Inflammatory macrophage (primary cell): ENCODE measurements at regions not wholly inside any gene's neighbourhood (a gene's known extent, or its start where the extent isn't known, plus 50 kb on each side); places are given as distances from the start of the nearest gene placed in this dataset.
"Not testable (repeated sequence)": the region's sequence is repeated elsewhere in the genome, so short reads cannot be mapped to it uniquely, and the experiment has no call there.

Experiments
- DNase-seq, 2 donors: peaks; one replicate each; pipeline ENCODE4 v3.0.0-alpha.2; 2020 to 2022

DNA sequence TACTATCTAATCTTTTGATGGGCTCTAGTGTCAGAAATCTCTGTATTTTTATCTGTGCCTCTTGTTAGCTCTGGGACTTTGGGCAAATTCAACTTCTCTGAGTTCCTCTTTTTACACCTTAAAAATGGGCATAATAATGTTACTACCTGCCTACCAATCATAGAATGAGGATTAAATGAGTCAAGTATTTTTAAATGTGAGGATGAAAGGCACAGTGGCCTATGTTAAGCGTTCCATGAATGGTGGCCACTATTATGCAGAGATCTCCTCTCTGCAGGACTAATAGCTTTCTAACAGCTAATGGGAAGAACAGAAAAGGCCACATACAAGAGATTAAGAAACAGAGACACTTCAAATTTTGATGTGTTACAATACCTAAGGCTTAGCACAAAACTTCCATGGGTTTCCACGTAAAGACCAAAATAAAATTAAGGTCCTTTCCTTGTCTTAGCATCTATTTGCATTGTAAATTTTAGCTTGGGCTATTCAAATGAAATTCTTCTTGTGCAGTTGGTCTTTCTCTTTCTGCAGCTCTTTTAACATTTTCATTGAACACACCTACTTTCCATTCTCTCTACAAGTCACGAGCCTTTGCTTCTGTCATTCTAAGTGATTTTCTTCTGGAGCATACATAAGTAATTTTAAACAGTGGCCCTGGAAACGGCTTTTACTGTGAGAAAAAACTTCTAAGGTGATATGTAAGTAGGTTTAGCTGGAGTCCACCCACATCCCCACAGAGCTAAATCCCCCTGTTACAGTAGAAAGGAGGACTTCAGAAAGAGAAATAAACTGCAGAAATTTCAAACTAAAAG is 117.9 kb upstream of the MED14 start:
- no peak for DNase-seq

DNA sequence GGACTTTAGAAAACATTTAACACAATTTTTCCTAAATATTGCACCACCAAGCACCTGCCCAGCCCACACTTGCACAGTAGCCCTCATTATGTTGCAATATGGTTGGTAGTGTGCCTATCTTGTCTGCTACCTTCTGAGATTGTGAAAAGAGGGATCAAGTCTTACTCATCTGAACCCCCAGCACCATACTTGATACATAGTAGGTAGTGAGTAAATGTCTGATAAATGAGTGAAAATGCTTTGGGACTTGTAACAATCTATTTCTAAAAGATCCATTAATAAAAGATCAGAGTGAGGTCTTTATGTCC is 118.4 kb upstream of the MED14 start:
- DNase-seq = no peak

DNA sequence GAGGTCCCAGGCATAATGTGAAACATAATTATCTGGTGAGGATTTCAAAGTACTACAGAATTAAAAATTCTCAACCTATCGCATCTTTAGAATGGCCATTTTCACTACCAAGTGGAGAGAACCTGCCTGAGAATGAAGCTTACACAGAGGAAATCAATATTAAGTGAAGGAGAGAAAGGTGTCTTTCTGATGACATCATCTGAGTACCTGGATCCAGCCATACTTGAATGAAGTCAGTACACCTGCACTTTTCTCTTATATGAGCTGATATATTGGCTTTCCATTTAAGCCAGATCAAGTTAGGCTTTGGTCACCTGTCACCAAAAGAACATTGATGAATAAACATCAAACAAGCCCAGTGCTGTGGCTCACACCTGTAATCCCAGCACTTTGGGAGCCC is 118.9 kb upstream of the MED14 start:
- DNase-seq = no peak

DNA sequence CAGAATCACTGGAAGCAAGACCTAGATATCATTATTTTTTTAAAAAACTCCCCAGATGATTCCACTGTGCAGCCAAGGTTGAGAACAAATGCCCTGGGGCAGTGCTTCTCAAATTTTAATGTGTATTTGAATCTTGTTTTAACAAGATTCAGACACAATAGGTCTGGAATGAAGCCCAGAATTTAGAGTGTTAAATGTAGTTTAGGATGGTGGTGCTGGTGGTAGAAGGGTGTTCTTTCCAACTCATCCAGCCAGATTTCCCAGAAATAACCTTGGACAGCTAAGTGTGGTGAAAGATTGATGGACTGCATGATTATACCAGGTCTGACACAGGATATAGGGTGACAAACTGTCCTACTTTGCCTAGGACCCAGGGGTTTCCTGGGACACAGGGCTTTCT is 120.1 kb upstream of the MED14 start:
- DNase-seq = no peak

DNA sequence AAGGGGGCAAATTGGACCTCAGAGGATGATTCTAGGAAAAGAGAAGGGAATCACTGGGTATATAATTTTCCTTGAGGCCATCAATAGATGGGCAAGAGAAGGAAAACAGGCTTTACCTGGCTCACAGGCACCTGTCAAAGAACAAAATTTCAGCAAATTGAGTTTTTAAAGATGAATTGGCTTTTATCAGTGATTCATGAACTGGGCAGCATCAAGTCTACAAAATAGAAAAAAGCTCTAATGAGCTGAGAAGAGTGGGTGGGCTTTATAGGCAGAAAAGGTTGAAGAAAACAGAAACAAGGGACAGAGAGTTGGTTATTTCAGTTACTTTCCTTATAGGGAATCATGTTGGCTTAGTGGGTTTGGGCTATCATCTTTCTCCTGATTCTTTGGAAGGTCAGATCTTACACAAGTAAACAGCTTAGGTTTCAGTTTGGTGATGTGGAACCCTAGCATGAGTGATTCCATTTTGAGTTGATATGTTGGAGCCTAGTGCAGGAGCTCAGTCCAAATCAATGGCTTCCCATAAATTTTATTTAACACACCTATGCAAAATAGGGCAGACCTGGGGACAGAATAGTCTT is 120.7 kb upstream of the MED14 start:
- no peak for DNase-seq

DNA sequence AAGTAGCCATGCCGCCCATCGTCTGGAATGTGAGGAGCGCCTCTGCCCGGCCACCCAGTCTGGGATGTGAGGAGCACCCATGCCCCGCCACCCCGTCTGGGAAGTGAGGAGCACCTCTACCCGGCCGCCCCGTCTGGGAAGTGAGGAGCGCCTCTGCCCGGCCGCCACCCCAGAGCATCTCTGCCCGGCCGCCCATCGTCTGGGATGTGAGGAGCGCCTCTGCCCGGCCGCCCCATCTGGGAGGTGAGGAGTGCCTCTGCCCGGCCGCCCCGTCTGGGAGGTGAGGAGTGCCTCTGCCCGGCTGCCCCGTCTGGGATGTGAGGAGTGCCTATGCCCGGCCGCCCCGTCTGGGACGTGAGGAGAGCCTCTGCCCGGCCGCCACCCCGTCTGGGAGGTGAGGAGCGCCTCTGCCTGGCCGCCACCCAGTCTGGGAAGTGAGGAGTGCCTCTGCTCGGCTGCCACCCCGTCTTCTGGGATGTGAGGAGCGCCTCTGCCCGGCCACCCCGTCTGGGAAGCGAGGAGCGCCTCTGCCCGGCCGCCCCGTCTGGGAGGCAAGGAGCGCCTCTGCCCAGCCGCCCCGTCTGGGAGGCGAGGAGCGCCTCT is 126.7 kb upstream of the MED14 start:
- not testable (repeated sequence) for DNase-seq

DNA sequence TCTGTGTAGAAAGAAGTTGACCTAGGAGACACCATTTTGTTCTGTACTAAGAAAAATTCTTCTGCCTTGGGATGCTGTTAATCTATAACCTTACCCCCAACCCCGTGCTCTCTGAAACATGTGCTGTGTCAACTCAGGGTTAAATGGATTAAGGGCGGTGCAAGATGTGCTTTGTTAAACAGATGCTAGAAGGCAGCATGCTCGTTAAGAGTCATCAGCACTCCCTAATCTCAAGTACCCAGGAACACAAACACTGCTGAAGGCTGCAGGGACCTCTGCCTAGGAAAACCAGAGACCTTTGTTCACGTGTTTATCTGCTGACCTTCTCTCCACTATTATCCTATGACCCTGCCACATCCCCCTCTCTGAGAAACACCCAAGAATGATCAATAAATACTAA is 127.9 kb upstream of the MED14 start:
- not testable (repeated sequence) for DNase-seq

DNA sequence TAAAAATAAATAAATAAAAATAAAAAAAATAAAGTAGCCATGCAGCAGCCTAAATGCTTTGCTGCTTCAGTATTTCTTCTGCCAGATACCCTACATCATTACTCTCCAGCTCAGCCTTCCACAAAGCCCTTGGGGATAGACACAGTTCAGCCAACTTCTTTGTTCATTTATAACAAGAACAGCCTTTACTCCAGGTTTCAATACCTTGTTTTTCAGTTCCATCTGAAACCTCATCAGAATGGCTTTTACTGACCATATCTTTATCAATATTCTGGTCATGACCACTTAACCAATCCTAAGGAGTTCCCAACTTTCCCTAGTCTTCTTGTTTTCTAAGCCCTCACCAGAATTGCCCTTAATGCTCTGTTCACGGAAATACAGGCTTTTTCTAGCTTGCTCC is 128.3 kb upstream of the MED14 start:
- no peak for DNase-seq

DNA sequence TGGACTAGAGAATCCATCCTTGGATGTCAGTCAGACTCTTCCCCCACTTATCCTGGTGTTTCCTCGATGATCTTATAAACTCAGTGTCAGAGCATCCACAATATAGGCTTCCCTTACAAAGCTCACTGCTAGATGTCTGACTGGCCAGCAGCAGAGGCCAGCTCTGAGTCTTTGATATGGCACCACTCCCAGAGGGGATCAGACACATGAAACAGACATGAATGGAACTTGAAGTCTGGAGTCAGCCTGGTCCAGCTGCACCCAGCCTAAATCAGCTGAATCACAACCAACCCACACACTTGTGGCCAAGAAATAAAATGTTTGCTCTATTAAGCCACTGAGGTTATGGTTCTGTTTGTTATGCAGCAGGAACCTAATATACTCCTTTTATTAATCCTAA is 129.6 kb upstream of the MED14 start:
- no peak for DNase-seq

DNA sequence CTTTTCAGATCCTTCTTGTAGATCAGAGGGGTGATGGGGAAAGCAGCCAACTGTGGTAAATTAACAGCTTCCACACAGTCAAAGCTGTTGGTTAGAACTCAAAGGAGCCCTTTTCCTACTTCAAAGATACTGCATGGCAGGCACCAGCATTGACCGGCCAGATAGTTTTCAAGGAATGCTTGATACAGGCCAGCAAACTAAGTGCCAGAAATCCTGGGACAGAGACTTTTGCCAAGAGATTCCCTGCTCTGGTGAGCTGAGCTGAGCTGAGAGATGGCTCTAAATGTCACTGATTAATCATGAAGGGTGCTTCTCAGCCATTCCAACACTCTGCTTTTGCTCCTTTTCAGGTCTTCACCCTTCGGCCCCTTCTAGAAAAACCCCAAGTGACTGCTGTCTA is 131.6 kb upstream of the MED14 start:
- DNase-seq = no peak

DNA sequence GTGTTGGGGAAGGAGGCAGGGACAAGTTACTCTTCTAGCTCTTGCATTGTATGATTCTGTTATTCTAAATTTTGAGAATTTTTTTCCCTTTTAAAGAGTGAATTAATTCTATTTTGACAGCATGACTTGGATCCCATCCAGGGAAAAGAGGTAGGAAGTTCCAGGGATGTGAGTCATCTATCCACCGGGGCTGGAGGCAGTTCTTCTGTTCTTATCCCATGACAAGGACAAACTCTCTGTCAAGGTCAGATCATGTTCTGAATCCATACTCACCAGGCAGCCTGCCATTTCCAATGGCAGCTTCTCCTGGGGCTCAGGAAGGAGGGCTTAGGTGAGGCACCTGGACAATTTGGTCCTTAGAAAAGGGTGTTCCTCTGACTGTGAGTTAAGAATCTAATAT is 132.0 kb upstream of the MED14 start:
- no peak for DNase-seq

DNA sequence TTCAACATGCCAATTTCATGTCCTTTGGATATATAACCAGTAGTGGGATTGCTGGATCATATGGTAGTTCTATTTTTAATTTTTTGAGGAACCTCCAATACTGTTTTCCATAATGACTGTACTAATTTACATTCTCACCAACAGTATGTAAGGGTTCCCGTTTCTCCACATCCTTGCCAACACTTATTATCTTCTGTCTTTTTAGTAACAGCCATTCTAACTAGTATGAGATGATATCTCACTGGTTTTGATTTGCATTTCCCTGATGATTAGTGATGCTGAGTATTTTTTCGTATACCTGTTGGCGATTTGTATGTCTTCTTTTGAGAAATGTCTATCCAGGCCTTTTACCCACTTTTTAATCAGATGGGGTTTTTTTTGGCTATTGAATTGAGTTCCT is 133.5 kb upstream of the MED14 start:
- no peak for DNase-seq

DNA sequence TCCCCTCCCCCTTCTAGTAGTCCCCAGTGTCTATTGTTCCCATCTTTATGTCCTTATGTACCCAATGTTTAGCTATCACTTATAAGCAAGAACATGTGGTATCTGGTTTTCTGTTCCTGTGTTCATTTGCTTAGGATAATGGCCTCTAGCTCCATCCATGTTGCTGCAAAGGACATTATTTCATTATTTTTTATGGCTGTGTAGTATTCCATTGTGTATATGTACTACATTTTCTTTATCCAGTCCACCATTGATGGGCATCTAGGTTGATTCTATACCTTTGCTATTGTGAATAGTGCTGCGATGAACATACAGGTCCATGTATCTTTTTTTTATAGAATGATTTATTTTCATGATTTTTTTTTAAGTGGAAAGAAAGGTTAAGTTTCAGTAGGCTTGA is 135.6 kb upstream of the MED14 start:
- DNase-seq = not testable (repeated sequence)

DNA sequence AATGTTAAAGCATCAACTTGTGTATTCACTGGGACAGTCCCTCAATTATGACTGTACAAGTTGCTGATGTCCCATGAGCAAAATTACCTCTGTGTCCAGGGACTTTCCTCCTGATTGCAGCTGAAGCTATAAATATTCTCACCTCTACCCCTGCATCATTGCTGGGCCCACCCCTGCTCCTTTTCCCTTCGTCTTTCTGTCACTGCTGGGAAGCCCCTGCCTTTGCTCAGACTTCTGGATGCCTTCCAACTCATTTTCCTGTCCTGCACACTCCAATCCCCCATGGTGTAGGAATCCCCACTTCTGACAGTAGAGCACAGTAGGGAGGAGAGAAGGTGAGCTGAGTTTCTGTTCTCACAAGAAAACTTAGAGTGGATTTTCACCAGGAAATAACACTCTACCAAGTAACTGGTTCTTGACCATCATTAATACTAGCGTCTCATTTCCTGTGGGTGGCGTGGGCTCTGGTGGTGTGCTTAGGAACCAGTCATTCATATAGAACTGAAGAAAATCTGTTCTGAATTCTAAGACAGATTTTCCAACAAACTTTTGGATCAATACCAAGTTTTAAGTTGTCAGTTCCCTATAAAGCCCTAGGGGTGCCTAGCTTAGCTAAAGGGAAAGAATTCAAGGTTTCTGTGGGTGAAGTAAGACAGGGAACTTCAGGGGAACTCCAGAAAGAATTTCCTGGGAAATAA is 136.2 kb upstream of the MED14 start:
- DNase-seq = peak in 1 of 2 donors; percentile 7

DNA sequence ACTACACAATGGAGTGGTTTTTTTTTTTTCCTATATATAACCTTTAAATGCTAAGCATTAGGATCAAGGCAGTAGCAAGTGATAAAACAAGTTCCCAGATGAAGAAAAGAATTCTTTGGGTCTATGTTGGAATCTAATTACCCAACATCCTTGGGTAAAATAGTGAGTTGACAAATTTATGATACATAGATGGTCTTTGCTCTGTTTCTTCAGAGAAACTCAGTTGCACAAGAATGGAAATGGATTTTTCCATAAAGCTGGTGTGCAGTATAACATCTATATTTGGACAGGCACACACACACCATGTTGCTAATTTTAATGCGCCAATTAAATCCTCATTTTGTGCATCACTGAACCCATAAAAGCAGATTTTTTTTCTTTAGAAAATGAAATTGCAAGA is 137.0 kb upstream of the MED14 start:
- DNase-seq = no peak

DNA sequence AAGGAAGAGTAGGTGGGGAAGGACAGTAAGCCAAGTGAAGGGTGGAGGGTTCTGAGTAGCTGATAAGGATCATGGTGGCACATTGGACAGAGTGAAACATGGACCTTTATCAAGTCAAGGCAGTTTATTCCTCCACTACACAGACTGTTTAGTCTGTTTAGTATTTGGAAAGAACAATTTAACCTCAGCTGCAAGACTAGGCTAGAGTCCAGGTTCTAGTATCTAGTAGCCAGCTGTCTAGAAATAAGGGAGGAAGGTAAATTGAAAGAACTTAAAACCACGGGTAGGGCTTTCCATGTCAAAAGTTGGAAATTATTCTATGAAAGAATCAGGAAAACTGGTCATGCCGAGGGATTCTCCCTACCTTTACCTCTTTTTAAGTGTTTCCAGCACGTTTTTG is 140.1 kb upstream of the MED14 start:
- DNase-seq = no peak

DNA sequence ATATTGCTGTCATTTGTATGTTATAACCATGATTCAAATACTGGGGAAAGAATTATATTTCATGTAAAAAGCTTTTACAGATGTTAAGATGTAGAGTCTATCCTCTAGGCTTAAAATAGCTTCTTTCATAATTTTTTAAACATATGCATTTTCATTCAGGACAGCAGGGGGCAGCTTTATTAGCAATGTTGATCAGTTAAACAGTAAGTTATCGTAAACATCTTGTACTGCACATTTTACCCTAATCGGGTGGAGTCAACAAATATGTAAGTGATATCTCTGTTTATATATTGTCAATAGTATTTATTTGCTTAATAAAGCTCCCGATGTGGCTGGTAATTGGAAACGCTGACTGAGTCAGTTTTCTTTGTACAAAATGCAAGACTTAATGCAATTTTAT is 142.5 kb upstream of the MED14 start:
- peak; percentile 8 to 47 for DNase-seq

DNA sequence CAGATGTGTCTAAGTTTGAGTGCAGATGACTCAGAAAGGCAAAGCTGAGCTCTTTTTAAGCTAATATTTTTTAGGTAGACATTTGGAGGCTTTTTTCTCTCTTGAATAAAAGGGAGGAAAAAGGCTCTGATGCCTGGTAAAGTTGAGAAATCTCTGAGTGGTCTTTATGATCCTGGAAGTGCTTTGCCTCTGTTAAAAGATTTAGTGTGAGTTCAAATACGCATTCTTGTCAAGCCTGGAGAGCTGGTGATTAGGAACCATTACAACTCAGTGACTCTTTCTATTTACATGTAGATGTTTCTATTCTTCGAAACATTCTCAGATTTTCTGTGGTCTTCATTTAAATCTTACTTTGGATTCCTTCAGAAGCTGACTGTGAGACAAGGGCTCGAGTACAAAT is 143.4 kb upstream of the MED14 start:
- no peak for DNase-seq

DNA sequence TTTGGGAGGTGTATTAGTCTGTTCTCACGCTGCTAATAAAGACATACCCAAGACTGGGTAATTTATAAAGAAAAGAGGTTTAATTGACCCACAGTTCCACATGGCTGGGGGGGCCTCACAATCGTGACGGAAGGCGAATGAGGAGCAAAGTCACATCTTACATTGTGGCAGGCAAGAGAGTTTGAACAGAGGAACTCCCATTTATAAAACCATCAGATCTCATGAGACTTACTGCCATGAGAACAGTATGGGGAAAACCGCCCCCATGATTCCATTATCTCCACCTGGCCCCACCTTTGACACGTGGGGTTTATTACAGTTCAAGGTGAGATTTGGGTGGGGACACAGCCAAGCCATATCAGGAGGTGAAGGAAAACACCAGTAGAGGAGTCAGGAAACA is 143.8 kb upstream of the MED14 start:
- DNase-seq = not testable (repeated sequence)

DNA sequence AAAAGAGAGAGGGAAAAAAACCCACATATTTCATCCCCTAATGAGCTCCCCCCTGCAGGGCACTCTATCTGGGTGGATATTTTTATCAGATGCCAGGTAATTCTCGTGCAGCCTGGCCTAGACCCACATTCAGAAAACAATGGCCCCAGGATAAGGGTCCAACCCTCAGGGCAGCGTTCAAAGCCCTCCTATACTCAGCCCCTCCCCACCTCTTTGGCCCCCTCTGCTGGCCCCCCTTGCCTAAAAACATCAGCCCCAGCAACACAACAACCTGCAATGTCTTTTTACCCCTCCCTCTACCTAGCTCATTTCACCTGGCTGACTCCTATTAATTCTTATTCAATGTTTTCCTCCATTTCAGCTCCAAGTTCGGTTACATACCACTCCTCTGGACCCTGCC is 145.4 kb upstream of the MED14 start:
- DNase-seq = no peak

DNA sequence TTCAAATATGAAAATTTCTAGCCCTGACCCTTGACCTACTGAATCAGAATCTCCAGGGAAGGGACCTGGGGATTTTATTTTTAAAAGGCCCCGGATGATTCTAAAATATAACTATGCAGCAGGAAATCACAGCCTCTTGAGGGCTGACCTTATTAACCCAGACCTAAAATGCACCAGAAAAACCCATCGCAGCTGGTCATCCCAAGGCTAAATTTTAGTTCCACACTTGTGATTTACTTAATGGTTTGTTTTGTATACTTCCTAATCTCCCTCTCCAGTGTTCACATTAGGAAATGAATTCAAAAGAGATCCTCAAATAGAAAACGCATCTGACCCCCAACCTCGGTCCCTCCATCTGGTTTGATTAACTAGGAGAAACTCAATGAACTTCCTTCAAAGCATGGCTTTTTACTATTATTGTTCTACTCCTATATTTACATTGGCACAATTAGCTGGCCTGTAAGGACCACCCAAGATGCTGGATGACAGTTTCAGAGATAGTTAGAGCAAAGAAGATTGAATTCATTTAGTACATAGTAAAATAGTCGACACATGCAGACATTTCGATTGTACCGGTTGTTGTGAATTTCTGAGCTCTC is 147.8 kb upstream of the MED14 start:
- no peak for DNase-seq

DNA sequence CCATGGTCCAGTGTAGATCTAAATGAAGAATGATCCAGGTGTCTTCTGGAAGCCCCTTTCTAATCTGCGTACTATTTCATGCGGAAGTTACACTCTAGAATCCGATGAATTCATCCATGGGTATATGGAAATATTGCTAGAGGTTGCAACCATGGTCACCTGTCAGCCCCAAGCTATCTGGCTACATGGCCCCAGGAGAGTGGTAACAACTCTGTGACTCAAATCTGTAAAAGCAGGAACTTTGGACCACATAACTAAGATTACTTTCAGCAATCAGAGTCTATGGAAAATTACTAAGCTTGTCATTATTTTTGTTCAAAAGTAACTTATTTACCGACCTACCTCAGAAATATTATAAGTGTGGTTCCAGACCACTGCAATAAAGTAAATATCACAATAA is 150.6 kb upstream of the MED14 start:
- no peak for DNase-seq

DNA sequence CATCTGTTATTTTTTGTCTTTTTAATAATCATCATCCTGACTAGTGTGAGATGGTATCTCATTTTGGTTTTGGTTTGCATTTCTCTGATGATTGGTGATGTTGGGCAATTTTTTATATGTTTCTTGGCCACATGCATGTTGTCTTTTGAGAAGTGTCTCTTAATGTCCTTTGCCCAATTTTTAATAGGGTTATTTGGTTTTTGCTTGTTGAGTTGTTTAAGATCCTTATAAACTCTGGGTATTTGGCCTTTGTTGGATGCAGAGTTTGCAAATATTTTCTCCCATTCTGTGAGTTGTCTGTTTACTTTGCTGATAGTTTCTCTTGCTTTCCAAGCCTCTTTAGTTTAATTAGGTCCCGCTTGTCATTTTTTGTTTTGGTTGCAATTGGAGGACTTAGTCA is 152.1 kb upstream of the MED14 start:
- no peak for DNase-seq

DNA sequence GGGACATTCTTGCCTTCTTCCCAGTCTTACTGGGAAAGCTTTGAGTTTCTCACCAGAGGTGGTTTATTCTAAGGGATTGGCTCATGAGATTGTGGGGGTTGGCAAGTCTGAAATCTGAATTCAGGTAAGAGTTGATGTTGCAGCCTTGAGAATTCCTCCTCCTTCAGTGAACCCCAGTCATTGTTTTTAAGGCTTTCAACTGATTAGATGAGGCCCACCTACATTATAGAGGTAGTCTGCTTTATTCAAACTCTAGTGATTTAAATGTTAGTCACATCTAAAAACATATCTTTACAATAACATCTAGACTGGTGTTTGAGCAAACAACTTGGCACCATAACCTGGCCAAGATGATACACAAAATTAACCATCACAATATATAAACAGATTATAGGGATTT is 156.5 kb upstream of the MED14 start:
- DNase-seq = no peak
